ENCODE measurements at regions not wholly inside any gene's neighbourhood (a gene's known extent, or its start where the extent isn't known, plus 50 kb on each side); places are given as distances from the start of the nearest gene placed in this dataset.

- H3K9me3 Mint-ChIP-seq: no peaks in the 10 kb centered on the region
- DNase-seq (ENCODE audit: low spot score): no peak
- no peaks in the 10 kb centered on the region for H3K4me1 Mint-ChIP-seq (ENCODE audit: low read depth in 2 of 2)
- H3K36me3 Mint-ChIP-seq: no peaks in the 10 kb centered on the region
- no peak overlapping the region for H3K27ac Mint-ChIP-seq
- ATAC-seq: no peak
- peaks cover 0 to 3% of the 10 kb centered on the region in 2 donors for H3K27me3 Mint-ChIP-seq
- H3K4me3 Mint-ChIP-seq: no peak overlapping the region
Observed at GRCh38 chr16:5595849-5596248, 498.3 kb upstream of the EEF2KMT start.

GRCh38 chr16:5590416-5590815 is 492.8 kb upstream of the EEF2KMT start:
- DNase-seq (ENCODE audit: low spot score) (no peak), ATAC-seq (no peak)
- Mint-ChIP-seq H3K4me1 (ENCODE audit: low read depth in 2 of 2) (no peaks in the 10 kb centered on the region), H3K27me3 (peaks cover 5 to 6% of the 10 kb centered on the region in 2 donors), H3K27ac (no peak overlapping the region), H3K9me3 (no peaks in the 10 kb centered on the region), H3K4me3 (no peak overlapping the region), H3K36me3 (no peaks in the 10 kb centered on the region)

GRCh38 chr16:5589812-5590373 is 492.3 kb upstream of the EEF2KMT start:
- Mint-ChIP-seq H3K27me3 (peaks cover 5 to 6% of the 10 kb centered on the region in 2 donors), H3K4me1 (ENCODE audit: low read depth in 2 of 2) (no peaks in the 10 kb centered on the region), H3K27ac (no peak overlapping the region), H3K36me3 (no peaks in the 10 kb centered on the region), H3K9me3 (no peaks in the 10 kb centered on the region), H3K4me3 (no peak overlapping the region)
- DNase-seq (ENCODE audit: low spot score) (no peak), ATAC-seq (no peak)

GRCh38 chr16:5584109-5584508 is 486.5 kb upstream of the EEF2KMT start:
- no peak for ATAC-seq
- peaks cover 3 to 10% of the 10 kb centered on the region in 2 donors for H3K27me3 Mint-ChIP-seq
- H3K9me3 Mint-ChIP-seq: no peaks in the 10 kb centered on the region
- H3K36me3 Mint-ChIP-seq: no peaks in the 10 kb centered on the region
- H3K4me1 Mint-ChIP-seq (ENCODE audit: low read depth in 2 of 2): no peaks in the 10 kb centered on the region
- H3K4me3 Mint-ChIP-seq: no peak overlapping the region
- no peak for DNase-seq (ENCODE audit: low spot score)
- no peak overlapping the region for H3K27ac Mint-ChIP-seq

- no peak overlapping the region for H3K4me3 Mint-ChIP-seq
Observed at GRCh38 chr16:5582529-5582928, 484.9 kb upstream of the EEF2KMT start.

GRCh38 chr16:5581908-5582307 is 484.3 kb upstream of the EEF2KMT start:
- Mint-ChIP-seq H3K9me3 (no peaks in the 10 kb centered on the region), H3K27me3 (peaks cover 3 to 11% of the 10 kb centered on the region in 2 donors), H3K27ac (no peak overlapping the region), H3K4me1 (ENCODE audit: low read depth in 2 of 2) (no peaks in the 10 kb centered on the region), H3K4me3 (no peak overlapping the region), H3K36me3 (no peaks in the 10 kb centered on the region)
- no peak for DNase-seq (ENCODE audit: low spot score)
- no peak for ATAC-seq

More at GRCh38 chr16:5582529-5582928, 484.9 kb upstream of the EEF2KMT start:
- Mint-ChIP-seq H3K36me3 (no peaks in the 10 kb centered on the region), H3K27ac (no peak overlapping the region), H3K27me3 (peaks cover 3 to 11% of the 10 kb centered on the region in 2 donors), H3K4me1 (ENCODE audit: low read depth in 2 of 2) (no peaks in the 10 kb centered on the region), H3K9me3 (no peaks in the 10 kb centered on the region)
- ATAC-seq: no peak
- no peak for DNase-seq (ENCODE audit: low spot score)

GRCh38 chr16:5581428-5581827 is 483.8 kb upstream of the EEF2KMT start:
- DNase-seq (ENCODE audit: low spot score) (no peak), ATAC-seq (no peak)
- Mint-ChIP-seq H3K9me3 (no peaks in the 10 kb centered on the region), H3K4me1 (ENCODE audit: low read depth in 2 of 2) (no peaks in the 10 kb centered on the region), H3K27ac (no peak overlapping the region), H3K36me3 (no peaks in the 10 kb centered on the region), H3K4me3 (no peak overlapping the region), H3K27me3 (peaks cover 3 to 11% of the 10 kb centered on the region in 2 donors)

GRCh38 chr16:5580772-5581171 is 483.2 kb upstream of the EEF2KMT start:
- peaks cover 3 to 11% of the 10 kb centered on the region in 2 donors for H3K27me3 Mint-ChIP-seq
- ATAC-seq: no peak

GRCh38 chr16:5580296-5580695 is 482.7 kb upstream of the EEF2KMT start:
- Mint-ChIP-seq H3K36me3 (no peaks in the 10 kb centered on the region), H3K4me1 (ENCODE audit: low read depth in 2 of 2) (no peaks in the 10 kb centered on the region), H3K4me3 (no peak overlapping the region), H3K9me3 (no peaks in the 10 kb centered on the region), H3K27ac (no peak overlapping the region), H3K27me3 (peaks cover 3 to 11% of the 10 kb centered on the region in 2 donors)
- ATAC-seq (no peak), DNase-seq (ENCODE audit: low spot score) (no peak)

More at GRCh38 chr16:5580772-5581171, 483.2 kb upstream of the EEF2KMT start:
- Mint-ChIP-seq H3K4me3 (no peak overlapping the region), H3K27ac (no peak overlapping the region), H3K36me3 (no peaks in the 10 kb centered on the region), H3K4me1 (ENCODE audit: low read depth in 2 of 2) (no peaks in the 10 kb centered on the region), H3K9me3 (no peaks in the 10 kb centered on the region)
- no peak for DNase-seq (ENCODE audit: low spot score)

GRCh38 chr16:5578980-5579379 is 481.4 kb upstream of the EEF2KMT start:
- ATAC-seq (no peak), DNase-seq (ENCODE audit: low spot score) (no peak)
- no peak overlapping the region for H3K27ac Mint-ChIP-seq
- peaks cover 3 to 7% of the 10 kb centered on the region in 2 donors for H3K27me3 Mint-ChIP-seq
- H3K9me3 Mint-ChIP-seq: no peaks in the 10 kb centered on the region
- no peak overlapping the region for H3K4me3 Mint-ChIP-seq
- no peaks in the 10 kb centered on the region for H3K4me1 Mint-ChIP-seq (ENCODE audit: low read depth in 2 of 2)
- no peaks in the 10 kb centered on the region for H3K36me3 Mint-ChIP-seq

- H3K27me3 Mint-ChIP-seq: peaks cover 6% of the 10 kb centered on the region in 2 donors
- H3K27ac Mint-ChIP-seq: no peak overlapping the region
- ATAC-seq: no peak
- no peaks in the 10 kb centered on the region for H3K4me1 Mint-ChIP-seq (ENCODE audit: low read depth in 2 of 2)
- no peak overlapping the region for H3K4me3 Mint-ChIP-seq
- H3K36me3 Mint-ChIP-seq: no peaks in the 10 kb centered on the region
- no peak for DNase-seq (ENCODE audit: low spot score)
- no peaks in the 10 kb centered on the region for H3K9me3 Mint-ChIP-seq
Observed at GRCh38 chr16:5577463-5577862, 479.9 kb upstream of the EEF2KMT start.

- ATAC-seq (no peak), DNase-seq (ENCODE audit: low spot score) (no peak)
- peaks cover 3 to 6% of the 10 kb centered on the region in 2 donors for H3K27me3 Mint-ChIP-seq
- no peak overlapping the region for H3K4me3 Mint-ChIP-seq
- no peaks in the 10 kb centered on the region for H3K4me1 Mint-ChIP-seq (ENCODE audit: low read depth in 2 of 2)
- no peak overlapping the region for H3K27ac Mint-ChIP-seq
- H3K9me3 Mint-ChIP-seq: no peaks in the 10 kb centered on the region
- H3K36me3 Mint-ChIP-seq: no peaks in the 10 kb centered on the region
Observed at GRCh38 chr16:5575646-5576245, 478.2 kb upstream of the EEF2KMT start.

GRCh38 chr16:5575121-5575520 is 477.5 kb upstream of the EEF2KMT start:
- Mint-ChIP-seq H3K27ac (no peak overlapping the region), H3K4me1 (ENCODE audit: low read depth in 2 of 2) (no peaks in the 10 kb centered on the region), H3K36me3 (no peaks in the 10 kb centered on the region), H3K4me3 (no peak overlapping the region), H3K9me3 (no peaks in the 10 kb centered on the region), H3K27me3 (peaks cover 3 to 6% of the 10 kb centered on the region in 2 donors)
- DNase-seq (ENCODE audit: low spot score) (no peak), ATAC-seq (no peak)

- Mint-ChIP-seq H3K27ac (no peak overlapping the region), H3K36me3 (no peaks in the 10 kb centered on the region), H3K4me3 (no peak overlapping the region), H3K4me1 (ENCODE audit: low read depth in 2 of 2) (no peaks in the 10 kb centered on the region), H3K9me3 (no peaks in the 10 kb centered on the region), H3K27me3 (peaks cover 3 to 6% of the 10 kb centered on the region in 2 donors)
- ATAC-seq (no peak), DNase-seq (ENCODE audit: low spot score) (no peak)
Observed at GRCh38 chr16:5572056-5572455, 474.5 kb upstream of the EEF2KMT start.

- H3K36me3 Mint-ChIP-seq: no peaks in the 10 kb centered on the region
- DNase-seq (ENCODE audit: low spot score): no peak
- H3K4me1 Mint-ChIP-seq (ENCODE audit: low read depth in 2 of 2): no peaks in the 10 kb centered on the region
- H3K27ac Mint-ChIP-seq: no peak overlapping the region
- ATAC-seq: no peak
- peaks cover 3 to 6% of the 10 kb centered on the region in 2 donors for H3K27me3 Mint-ChIP-seq
- H3K9me3 Mint-ChIP-seq: no peaks in the 10 kb centered on the region
- no peak overlapping the region for H3K4me3 Mint-ChIP-seq
Observed at GRCh38 chr16:5571446-5571845, 473.9 kb upstream of the EEF2KMT start.
